Right renal cortex interstitium (tissue), 3 donors: ENCODE measurements at regions not wholly inside any gene's neighbourhood (a gene's known extent, or its start where the extent isn't known, plus 50 kb on each side); places are given as distances from the start of the nearest gene placed in this dataset.
"Not testable (repeated sequence)": the region's sequence is repeated elsewhere in the genome, so short reads cannot be mapped to it uniquely, and the experiment has no call there.

Source experiments
- DNase-seq, 3 donors: peaks; one replicate each; pipeline ENCODE4 v3.0.0-alpha.2; 2013; ENCODE audit warnings: low read depth in 3 of 3, low spot score in 2 of 3

DNA sequence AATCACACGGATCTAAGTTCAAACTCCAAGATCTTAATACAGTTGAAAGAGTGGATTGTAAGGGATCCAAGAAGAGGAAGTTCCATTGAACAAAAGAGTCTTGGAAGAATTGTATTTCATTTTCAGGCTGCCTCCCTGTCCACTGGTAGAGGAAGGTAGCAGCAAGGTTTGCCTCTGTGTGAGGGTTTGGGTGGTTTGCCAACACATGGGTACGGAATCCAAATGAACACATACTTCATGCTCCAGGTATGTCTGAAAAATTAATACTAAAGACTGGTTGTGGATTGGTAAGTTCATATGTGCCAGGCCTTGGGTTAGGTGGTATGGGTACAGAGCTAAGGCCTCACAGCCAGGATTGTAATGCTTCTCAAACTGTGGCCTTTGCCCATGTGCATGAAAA lies 523.6 kb upstream of the BOD1L1 start:
- no peak for DNase-seq

- DNase-seq, result no peak
Observed at GRCh38 chr4:14152834-14153519, 525.5 kb upstream of the BOD1L1 start.

DNA sequence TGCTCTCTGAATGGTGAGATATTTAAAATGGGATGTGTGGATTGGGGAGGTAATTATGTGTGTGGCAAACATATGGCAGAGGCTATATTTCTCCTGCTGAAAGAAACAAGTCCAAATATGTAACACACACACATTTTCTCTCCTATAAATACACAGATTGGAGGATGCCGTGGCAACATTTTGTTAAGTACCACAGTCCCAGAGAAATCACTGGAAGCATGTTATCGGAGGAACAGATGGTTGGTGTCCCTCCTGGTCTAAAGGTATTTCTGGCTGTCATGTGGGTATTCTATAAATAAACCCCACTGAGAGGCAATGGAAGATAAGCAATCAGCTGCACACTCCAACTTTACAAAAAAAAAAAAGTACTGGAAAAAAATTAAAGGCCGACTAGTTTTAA lies 528.3 kb upstream of the BOD1L1 start:
- DNase-seq, result no peak

GRCh38 chr4:14157262-14157661 lies 529.7 kb upstream of the BOD1L1 start:
- DNase-seq, result no peak

DNA sequence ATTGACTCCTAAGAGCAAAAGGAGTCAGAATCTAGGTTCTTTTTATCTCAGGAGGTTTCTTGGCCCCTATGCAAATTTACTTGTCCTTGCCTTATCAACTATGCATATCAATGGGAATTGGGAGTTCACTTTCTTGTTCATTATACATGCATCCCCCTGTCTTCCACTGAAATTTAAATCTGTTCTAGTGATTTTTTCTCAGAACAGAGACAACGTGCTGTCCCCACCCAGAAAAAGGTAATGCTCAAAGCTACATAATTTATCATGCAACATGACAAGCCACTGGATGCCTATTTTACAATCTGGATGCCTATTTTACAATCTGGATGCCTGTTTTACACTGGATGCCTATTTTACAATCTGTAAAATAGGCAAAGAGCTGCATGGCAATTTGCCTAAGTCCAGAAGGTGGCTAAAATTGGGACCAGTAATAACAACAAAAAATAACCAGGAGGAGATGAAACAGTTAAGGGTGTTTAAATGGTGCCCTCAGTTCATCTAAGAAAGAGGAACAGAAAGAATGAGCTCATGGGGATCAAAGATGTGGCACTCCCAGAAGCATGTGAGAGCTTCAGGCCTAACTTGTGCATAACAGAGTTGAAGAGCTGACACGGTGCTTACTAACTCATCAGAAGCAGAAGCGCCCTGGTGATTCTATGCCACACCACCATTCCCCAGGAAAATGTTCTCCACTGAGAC lies 537.8 kb upstream of the BOD1L1 start:
- no peak for DNase-seq

- DNase-seq, result no peak
Observed at GRCh38 chr4:14167876-14168510, 540.5 kb upstream of the BOD1L1 start.

- DNase-seq, result no peak
Observed at GRCh38 chr4:14168919-14169318, 541.4 kb upstream of the BOD1L1 start.

DNA sequence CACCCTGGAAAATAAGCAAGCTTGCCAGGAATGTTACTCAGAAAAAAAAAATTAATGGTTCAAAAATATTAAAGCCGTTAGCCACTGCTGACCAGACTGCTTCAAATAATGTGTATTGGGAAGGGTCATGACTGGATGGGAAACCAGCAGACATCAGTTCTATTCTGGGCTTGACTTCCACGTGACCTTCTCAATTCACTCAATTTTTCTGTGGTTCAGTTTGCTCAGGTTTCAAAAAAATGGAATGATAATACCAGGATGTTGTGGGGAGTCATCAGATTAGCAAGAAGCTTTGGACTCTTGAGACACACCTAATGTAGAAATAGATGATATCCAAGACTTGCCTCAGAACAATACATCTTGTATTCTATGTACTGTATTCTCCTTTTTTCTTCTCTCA lies 541.9 kb upstream of the BOD1L1 start:
- DNase-seq, result no peak

DNA sequence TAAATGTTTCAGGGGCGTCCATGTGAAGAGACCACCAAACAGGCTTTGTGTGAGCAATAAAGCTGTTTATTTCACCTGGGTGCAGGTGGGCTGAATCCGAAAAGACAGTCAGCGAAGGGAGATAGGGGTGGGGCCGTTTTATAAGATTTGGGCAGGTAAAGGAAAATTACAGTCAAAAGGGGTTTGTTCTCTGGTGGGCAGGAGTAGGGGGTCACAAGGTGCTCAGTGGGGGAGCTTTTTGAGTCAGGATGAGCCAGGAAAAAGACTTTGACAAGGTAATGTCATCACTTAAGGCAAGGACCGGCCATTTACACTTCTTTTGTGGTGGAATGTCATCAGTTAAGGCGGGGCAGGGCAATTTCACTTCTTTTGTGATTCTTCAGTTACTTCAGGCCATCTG lies 542.4 kb upstream of the BOD1L1 start:
- DNase-seq, result not testable (repeated sequence)

DNA sequence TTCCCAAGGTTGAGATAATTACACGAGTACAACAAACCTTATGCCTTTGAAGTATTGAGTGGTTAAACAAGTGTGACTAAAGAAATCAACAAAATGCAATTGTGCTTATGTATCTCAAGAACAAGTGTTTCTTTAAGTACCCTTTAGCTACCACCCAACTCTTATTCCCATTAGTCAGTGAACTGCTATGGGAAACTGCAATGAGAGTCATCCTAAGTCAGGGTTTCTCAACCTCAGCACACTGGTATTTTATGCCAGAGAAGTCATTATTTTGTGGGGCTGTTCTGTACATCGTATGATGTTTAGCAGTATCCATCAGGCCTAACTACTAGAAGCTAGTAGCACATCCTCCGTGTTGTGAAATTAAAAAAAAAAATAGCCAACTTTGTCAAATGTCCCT lies 549.1 kb upstream of the BOD1L1 start:
- no peak for DNase-seq

DNA sequence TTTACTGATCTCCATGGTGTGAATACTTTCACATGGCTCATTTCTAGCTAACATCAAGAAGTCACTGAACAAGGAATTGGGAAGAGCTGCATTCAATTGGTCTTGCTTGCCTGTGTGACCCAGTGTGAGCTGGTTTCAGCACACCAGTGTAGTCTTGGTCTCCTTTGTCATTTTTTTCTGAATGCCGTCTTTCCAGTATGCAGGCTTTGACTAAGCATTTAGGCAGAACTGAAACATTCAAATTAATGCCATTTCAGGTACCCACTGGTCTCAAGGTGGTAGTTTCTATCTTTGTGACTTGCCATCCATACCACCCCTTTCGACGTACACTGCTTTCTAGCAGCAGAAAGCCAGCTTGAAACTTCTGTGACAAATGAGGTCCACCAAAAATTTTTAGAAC lies 550.5 kb upstream of the BOD1L1 start:
- DNase-seq, result no peak

DNA sequence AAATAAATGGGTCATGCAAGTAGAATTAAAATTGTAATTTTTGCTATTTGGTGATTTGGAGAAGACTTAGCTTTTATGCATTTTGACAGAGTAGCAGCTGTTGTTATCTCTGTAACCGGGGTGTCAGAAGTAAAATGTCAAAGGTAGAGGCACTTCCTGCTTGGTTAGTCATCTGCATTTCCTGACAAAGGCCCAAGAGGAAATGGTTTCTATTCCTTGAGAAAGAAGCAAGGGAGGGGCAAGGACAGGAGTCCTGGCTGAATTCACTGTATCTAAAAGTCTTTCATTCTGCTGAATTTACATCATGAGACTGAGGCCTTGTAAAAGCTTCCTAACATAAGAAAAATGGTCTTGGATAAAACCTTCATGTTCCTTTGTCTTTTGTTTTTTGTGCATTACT lies 550.9 kb upstream of the BOD1L1 start:
- no peak for DNase-seq

- DNase-seq, result no peak
Observed at GRCh38 chr4:14180166-14180565, 552.6 kb upstream of the BOD1L1 start.

- no peak for DNase-seq
Observed at GRCh38 chr4:14180983-14181601, 553.6 kb upstream of the BOD1L1 start.

- DNase-seq, result no peak
Observed at GRCh38 chr4:14182148-14182547, 554.6 kb upstream of the BOD1L1 start.

GRCh38 chr4:14184265-14184664 lies 556.7 kb upstream of the BOD1L1 start:
- no peak for DNase-seq

GRCh38 chr4:14184767-14185166 lies 557.2 kb upstream of the BOD1L1 start:
- no peak for DNase-seq

- DNase-seq, result no peak
Observed at GRCh38 chr4:14188214-14188613, 560.7 kb upstream of the BOD1L1 start.

GRCh38 chr4:14193601-14194000 lies 566.1 kb upstream of the BOD1L1 start:
- no peak for DNase-seq

DNA sequence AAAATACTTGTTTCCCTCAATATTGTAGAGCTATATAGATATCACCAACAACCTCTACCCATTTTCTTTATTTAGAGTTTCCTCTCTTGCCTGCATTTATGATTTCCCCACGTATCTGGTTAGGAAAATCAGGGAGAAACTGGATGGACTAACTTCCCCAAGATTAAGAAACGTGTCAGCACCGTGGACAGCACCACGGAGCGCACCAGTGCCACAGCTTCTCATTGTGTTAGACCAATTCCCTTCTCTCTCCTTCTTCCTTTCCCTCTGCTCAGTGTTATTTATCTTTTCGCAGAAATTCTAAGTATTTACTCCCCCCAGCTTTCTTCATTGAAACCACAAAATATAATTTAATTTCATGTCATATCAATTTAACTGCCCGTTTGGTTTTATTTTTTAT lies 568.6 kb upstream of the BOD1L1 start:
- peak; percentile 17 to 45 (median 33) for DNase-seq

GRCh38 chr4:14215116-14215770 lies 587.7 kb upstream of the BOD1L1 start:
- no peak for DNase-seq
